Esophagus squamous epithelium (tissue), 4 donors: ENCODE measurements at regions not wholly inside any gene's neighbourhood (a gene's known extent, or its start where the extent isn't known, plus 50 kb on each side); places are given as distances from the start of the nearest gene placed in this dataset.

Source experiments
- CTCF ChIP-seq, 6 experiments: fragments of 450-650 bp in 4 of 6; fragments of 200-600 bp in 2 of 6; sonication (generic) in 2 of 6; IDR thresholded peaks; one replicate each; pipeline ENCODE4 v1.5.1; 2016 to 2019; ENCODE audit warnings: antibody characterized with exemption in 6 of 6, mild to moderate bottlenecking in 4 of 6, moderate library complexity in 4 of 6
- POLR2A ChIP-seq, 4 donors: fragments of 450-650 bp; IDR thresholded peaks; one replicate each; pipeline ENCODE4 v1.6.1; 2017; ENCODE audit warnings: antibody characterized with exemption in 4 of 4, mild to moderate bottlenecking in 4 of 4, moderate library complexity in 3 of 4

GRCh38 chr5:169356181-169356580 lies 55.2 kb upstream of the SLIT3 start:
- TF ChIP-seq POLR2A (IDR thresholded peaks at IDR 0.05) (no peak), CTCF (IDR thresholded peaks at IDR 0.05) (no peak)
